Activated T-helper 17 cell treated with anti-CD3 and anti-CD28 coated beads, Interleukin-2, amount 50 U/mL, for 72 hours (primary cell): ENCODE measurements at regions not wholly inside any gene's neighbourhood (a gene's known extent, or its start where the extent isn't known, plus 50 kb on each side); places are given as distances from the start of the nearest gene placed in this dataset.
A peak's percentile ranks its signal among the peaks of the same experiment; 100 is the strongest.
"Not testable (repeated sequence)": the region's sequence is repeated elsewhere in the genome, so short reads cannot be mapped to it uniquely, and the experiment has no call there.

ENCODE experiments used
- ATAC-seq: fragments of 150-1000 bp; cut with Tn5 transposase; replicated peaks from 2 replicates; pipeline ENCODE4 v1.10.0; 2021; ENCODE audit warnings: mild to moderate bottlenecking, moderate library complexity
- H3K27ac Mint-ChIP-seq: one replicate; pipeline ENCODE4 v1.8.0; 2022; ENCODE audit warnings: mixed read lengths
- H3K27me3 Mint-ChIP-seq: one replicate; pipeline ENCODE4 v1.8.0; 2022; ENCODE audit warnings: mixed read lengths
- H3K36me3 Mint-ChIP-seq: one replicate; pipeline ENCODE4 v1.8.0; 2022; ENCODE audit warnings: low read depth, mild to moderate bottlenecking, mixed read lengths
- H3K4me1 Mint-ChIP-seq: one replicate; pipeline ENCODE4 v1.8.0; 2022; ENCODE audit warnings: mixed read lengths
- H3K4me3 Mint-ChIP-seq: one replicate; pipeline ENCODE4 v1.8.0; 2022; ENCODE audit warnings: mild to moderate bottlenecking, mixed read lengths
- H3K9me3 Mint-ChIP-seq: one replicate; pipeline ENCODE4 v1.8.0; 2022; ENCODE audit warnings: mixed read lengths

- H3K9me3 Mint-ChIP-seq, result no peaks in the 10 kb centered on the region
- no peak overlapping the region for H3K27ac Mint-ChIP-seq
- ATAC-seq, result no peak
- H3K27me3 Mint-ChIP-seq, result no peaks in the 10 kb centered on the region
- no peaks in the 10 kb centered on the region for H3K4me1 Mint-ChIP-seq
- H3K4me3 Mint-ChIP-seq, result no peak overlapping the region
- H3K36me3 Mint-ChIP-seq, result no peaks in the 10 kb centered on the region
Measured at GRCh38 chr7:12898620-12899019, 211.2 kb downstream of the ARL4A start.

- Mint-ChIP-seq H3K27ac (no peak overlapping the region), H3K4me1 (no peaks in the 10 kb centered on the region), H3K4me3 (no peak overlapping the region), H3K36me3 (no peaks in the 10 kb centered on the region), H3K27me3 (peaks cover 8% of the 10 kb centered on the region), H3K9me3 (no peaks in the 10 kb centered on the region)
- ATAC-seq, result no peak
Measured at GRCh38 chr7:12905671-12906070, 218.2 kb downstream of the ARL4A start.

- H3K9me3 Mint-ChIP-seq, result no peaks in the 10 kb centered on the region
- no peak overlapping the region for H3K4me3 Mint-ChIP-seq
- no peaks in the 10 kb centered on the region for H3K4me1 Mint-ChIP-seq
- ATAC-seq, result peak; percentile 51
- H3K27me3 Mint-ChIP-seq, result peaks cover 8% of the 10 kb centered on the region
- H3K27ac Mint-ChIP-seq, result no peak overlapping the region
- no peaks in the 10 kb centered on the region for H3K36me3 Mint-ChIP-seq
Measured at GRCh38 chr7:12907774-12908173, 220.3 kb downstream of the ARL4A start.

GRCh38 chr7:12909483-12909882 is 222.1 kb downstream of the ARL4A start:
- Mint-ChIP-seq H3K27me3 (peaks cover 8% of the 10 kb centered on the region), H3K36me3 (no peaks in the 10 kb centered on the region), H3K4me1 (no peaks in the 10 kb centered on the region), H3K27ac (no peak overlapping the region), H3K4me3 (no peak overlapping the region), H3K9me3 (no peaks in the 10 kb centered on the region)
- ATAC-seq, result no peak

- ATAC-seq, result no peak
- no peaks in the 10 kb centered on the region for H3K4me1 Mint-ChIP-seq
- H3K4me3 Mint-ChIP-seq, result no peak overlapping the region
- H3K27ac Mint-ChIP-seq, result no peak overlapping the region
- no peaks in the 10 kb centered on the region for H3K36me3 Mint-ChIP-seq
- no peaks in the 10 kb centered on the region for H3K9me3 Mint-ChIP-seq
- H3K27me3 Mint-ChIP-seq, result peaks cover 8% of the 10 kb centered on the region
Measured at GRCh38 chr7:12911053-12911452, 223.6 kb downstream of the ARL4A start.

GRCh38 chr7:12913002-12913401 is 225.6 kb downstream of the ARL4A start:
- H3K27me3 Mint-ChIP-seq, result peaks cover 3% of the 10 kb centered on the region
- no peak overlapping the region for H3K4me3 Mint-ChIP-seq
- no peaks in the 10 kb centered on the region for H3K9me3 Mint-ChIP-seq
- H3K4me1 Mint-ChIP-seq, result no peaks in the 10 kb centered on the region
- no peaks in the 10 kb centered on the region for H3K36me3 Mint-ChIP-seq
- ATAC-seq, result no peak
- no peak overlapping the region for H3K27ac Mint-ChIP-seq

GRCh38 chr7:12917801-12918200 is 230.4 kb downstream of the ARL4A start:
- Mint-ChIP-seq H3K4me3 (no peak overlapping the region), H3K36me3 (no peaks in the 10 kb centered on the region), H3K9me3 (no peaks in the 10 kb centered on the region), H3K27ac (no peak overlapping the region), H3K27me3 (peaks cover 8% of the 10 kb centered on the region), H3K4me1 (no peaks in the 10 kb centered on the region)
- ATAC-seq, result no peak

- Mint-ChIP-seq H3K27me3 (peaks cover 16% of the 10 kb centered on the region), H3K4me1 (no peaks in the 10 kb centered on the region), H3K27ac (no peak overlapping the region), H3K4me3 (no peak overlapping the region), H3K9me3 (no peaks in the 10 kb centered on the region), H3K36me3 (no peaks in the 10 kb centered on the region)
- ATAC-seq, result no peak
Measured at GRCh38 chr7:12921751-12922345, 234.4 kb downstream of the ARL4A start.

GRCh38 chr7:12923971-12924370 is 236.5 kb downstream of the ARL4A start:
- Mint-ChIP-seq H3K4me3 (no peak overlapping the region), H3K36me3 (no peaks in the 10 kb centered on the region), H3K27me3 (peaks cover 22% of the 10 kb centered on the region), H3K4me1 (no peaks in the 10 kb centered on the region), H3K27ac (no peak overlapping the region), H3K9me3 (no peaks in the 10 kb centered on the region)
- ATAC-seq, result no peak

- Mint-ChIP-seq H3K27ac (no peak overlapping the region), H3K36me3 (no peaks in the 10 kb centered on the region), H3K27me3 (peaks cover 16% of the 10 kb centered on the region), H3K9me3 (no peaks in the 10 kb centered on the region), H3K4me3 (no peak overlapping the region), H3K4me1 (no peaks in the 10 kb centered on the region)
- no peak for ATAC-seq
Measured at GRCh38 chr7:12926206-12926605, 238.8 kb downstream of the ARL4A start.

- Mint-ChIP-seq H3K27ac (no peak overlapping the region), H3K4me3 (no peak overlapping the region), H3K27me3 (peaks cover 22% of the 10 kb centered on the region), H3K4me1 (no peaks in the 10 kb centered on the region), H3K36me3 (no peaks in the 10 kb centered on the region), H3K9me3 (no peaks in the 10 kb centered on the region)
- no peak for ATAC-seq
Measured at GRCh38 chr7:12927635-12928434, 240.4 kb downstream of the ARL4A start.

GRCh38 chr7:12929476-12930140 is 242.2 kb downstream of the ARL4A start:
- H3K9me3 Mint-ChIP-seq, result no peaks in the 10 kb centered on the region
- peaks cover 15% of the 10 kb centered on the region for H3K27me3 Mint-ChIP-seq
- no peaks in the 10 kb centered on the region for H3K4me1 Mint-ChIP-seq
- no peak for ATAC-seq
- H3K27ac Mint-ChIP-seq, result no peak overlapping the region
- no peaks in the 10 kb centered on the region for H3K36me3 Mint-ChIP-seq
- H3K4me3 Mint-ChIP-seq, result no peak overlapping the region

- H3K27me3 Mint-ChIP-seq, result peaks cover 12% of the 10 kb centered on the region
- H3K4me3 Mint-ChIP-seq, result no peak overlapping the region
- no peak overlapping the region for H3K27ac Mint-ChIP-seq
- no peaks in the 10 kb centered on the region for H3K4me1 Mint-ChIP-seq
- no peak for ATAC-seq
- no peaks in the 10 kb centered on the region for H3K9me3 Mint-ChIP-seq
- no peaks in the 10 kb centered on the region for H3K36me3 Mint-ChIP-seq
Measured at GRCh38 chr7:12930534-12930933, 243.1 kb downstream of the ARL4A start.

GRCh38 chr7:12931465-12931864 is 244.0 kb downstream of the ARL4A start:
- H3K4me1 Mint-ChIP-seq, H3K4me3 Mint-ChIP-seq, H3K9me3 Mint-ChIP-seq, H3K27ac Mint-ChIP-seq, ATAC-seq, H3K36me3 Mint-ChIP-seq: not testable (repeated sequence)
- peaks cover 12% of the 10 kb centered on the region for H3K27me3 Mint-ChIP-seq

GRCh38 chr7:12939694-12940093 is 252.3 kb downstream of the ARL4A start:
- Mint-ChIP-seq H3K27ac (no peak overlapping the region), H3K9me3 (no peaks in the 10 kb centered on the region), H3K27me3 (peaks cover 4% of the 10 kb centered on the region), H3K4me1 (no peaks in the 10 kb centered on the region), H3K36me3 (no peaks in the 10 kb centered on the region), H3K4me3 (no peak overlapping the region)
- ATAC-seq, result no peak
